H1 (cell line): ENCODE measurements at regions not wholly inside any gene's neighbourhood (a gene's known extent, or its start where the extent isn't known, plus 50 kb on each side); places are given as distances from the start of the nearest gene placed in this dataset.

Experiments
- BACH1 ChIP-seq: IDR thresholded peaks from 2 replicates; pipeline ENCODE4 v1.6.1; 2012; ENCODE audit warnings: low read length, improper control_type of control experiment
- CHD1 ChIP-seq: IDR thresholded peaks from 2 replicates; pipeline ENCODE4 v1.6.1; 2012; ENCODE audit warnings: low read depth, low read length, improper control_type of control experiment
- EZH2 ChIP-seq: fragments of 200-600 bp; sonication (generic); IDR thresholded peaks from 2 replicates; pipeline ENCODE4 v1.7.1; 2012; ENCODE audit warnings: low read depth, mild to moderate bottlenecking, moderate library complexity, low read length, inconsistent platforms; ENCODE audit not compliant: severe bottlenecking
- KDM1A ChIP-seq: fragments of 200-600, 300-600 bp; sonication (generic); IDR thresholded peaks from 2 replicates; pipeline ENCODE4 v1.7.1; 2016; ENCODE audit warnings: mild to moderate bottlenecking, low read length, borderline replicate concordance
- SIRT6 ChIP-seq: IDR thresholded peaks from one replicate; pipeline ENCODE4 v1.7.1; 2012; ENCODE audit warnings: low read length, inconsistent platforms
- SP1 ChIP-seq: IDR thresholded peaks from 2 replicates; pipeline ENCODE4 v1.6.1; 2011; ENCODE audit warnings: low read depth, low read length
- SP4 ChIP-seq: IDR thresholded peaks from 2 replicates; pipeline ENCODE4 v1.6.1; 2012; ENCODE audit warnings: low read length, inconsistent platforms
- TCF12 ChIP-seq: IDR thresholded peaks from 2 replicates; pipeline ENCODE4 v1.6.1; 2011; ENCODE audit warnings: low read depth, mild to moderate bottlenecking, low read length
- TF ChIP-seq, protein P1 (sequence below): fragments of 300-600 bp; sonication (generic); IDR thresholded peaks from 2 replicates; pipeline ENCODE4 v1.7.1; 2012; ENCODE audit warnings: low read length, moderate library complexity, mild to moderate bottlenecking, inconsistent platforms; ENCODE audit not compliant: insufficient replicate concordance
- TF ChIP-seq, protein P2 (sequence below): IDR thresholded peaks from 2 replicates; pipeline ENCODE4 v1.6.1; 2012; ENCODE audit warnings: inconsistent platforms
- TF ChIP-seq, protein P3 (sequence below): IDR thresholded peaks from 2 replicates; pipeline ENCODE4 v1.6.1; 2012; ENCODE audit warnings: inconsistent platforms

DNA sequence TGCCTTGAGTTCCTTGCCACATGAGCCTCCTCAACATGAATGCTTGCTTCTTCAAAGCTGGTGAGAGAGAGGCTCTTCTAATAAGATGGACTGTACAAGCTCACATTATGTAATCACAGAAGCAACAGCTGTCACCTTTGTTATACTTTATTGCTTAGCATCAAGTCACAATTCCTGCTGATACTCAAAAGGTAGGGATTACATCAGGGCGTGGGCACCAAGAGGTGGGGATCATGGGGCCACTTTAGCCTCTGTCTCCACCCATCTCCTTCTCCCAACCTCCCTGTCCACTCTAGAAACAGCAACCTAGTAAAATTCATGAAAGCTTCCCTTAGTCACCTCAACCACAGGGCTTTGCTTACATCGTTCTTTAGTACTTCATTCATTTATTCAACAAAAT is 95.9 kb downstream of the FAM43A start (continued):
- TF ChIP-seq, protein P1, sequence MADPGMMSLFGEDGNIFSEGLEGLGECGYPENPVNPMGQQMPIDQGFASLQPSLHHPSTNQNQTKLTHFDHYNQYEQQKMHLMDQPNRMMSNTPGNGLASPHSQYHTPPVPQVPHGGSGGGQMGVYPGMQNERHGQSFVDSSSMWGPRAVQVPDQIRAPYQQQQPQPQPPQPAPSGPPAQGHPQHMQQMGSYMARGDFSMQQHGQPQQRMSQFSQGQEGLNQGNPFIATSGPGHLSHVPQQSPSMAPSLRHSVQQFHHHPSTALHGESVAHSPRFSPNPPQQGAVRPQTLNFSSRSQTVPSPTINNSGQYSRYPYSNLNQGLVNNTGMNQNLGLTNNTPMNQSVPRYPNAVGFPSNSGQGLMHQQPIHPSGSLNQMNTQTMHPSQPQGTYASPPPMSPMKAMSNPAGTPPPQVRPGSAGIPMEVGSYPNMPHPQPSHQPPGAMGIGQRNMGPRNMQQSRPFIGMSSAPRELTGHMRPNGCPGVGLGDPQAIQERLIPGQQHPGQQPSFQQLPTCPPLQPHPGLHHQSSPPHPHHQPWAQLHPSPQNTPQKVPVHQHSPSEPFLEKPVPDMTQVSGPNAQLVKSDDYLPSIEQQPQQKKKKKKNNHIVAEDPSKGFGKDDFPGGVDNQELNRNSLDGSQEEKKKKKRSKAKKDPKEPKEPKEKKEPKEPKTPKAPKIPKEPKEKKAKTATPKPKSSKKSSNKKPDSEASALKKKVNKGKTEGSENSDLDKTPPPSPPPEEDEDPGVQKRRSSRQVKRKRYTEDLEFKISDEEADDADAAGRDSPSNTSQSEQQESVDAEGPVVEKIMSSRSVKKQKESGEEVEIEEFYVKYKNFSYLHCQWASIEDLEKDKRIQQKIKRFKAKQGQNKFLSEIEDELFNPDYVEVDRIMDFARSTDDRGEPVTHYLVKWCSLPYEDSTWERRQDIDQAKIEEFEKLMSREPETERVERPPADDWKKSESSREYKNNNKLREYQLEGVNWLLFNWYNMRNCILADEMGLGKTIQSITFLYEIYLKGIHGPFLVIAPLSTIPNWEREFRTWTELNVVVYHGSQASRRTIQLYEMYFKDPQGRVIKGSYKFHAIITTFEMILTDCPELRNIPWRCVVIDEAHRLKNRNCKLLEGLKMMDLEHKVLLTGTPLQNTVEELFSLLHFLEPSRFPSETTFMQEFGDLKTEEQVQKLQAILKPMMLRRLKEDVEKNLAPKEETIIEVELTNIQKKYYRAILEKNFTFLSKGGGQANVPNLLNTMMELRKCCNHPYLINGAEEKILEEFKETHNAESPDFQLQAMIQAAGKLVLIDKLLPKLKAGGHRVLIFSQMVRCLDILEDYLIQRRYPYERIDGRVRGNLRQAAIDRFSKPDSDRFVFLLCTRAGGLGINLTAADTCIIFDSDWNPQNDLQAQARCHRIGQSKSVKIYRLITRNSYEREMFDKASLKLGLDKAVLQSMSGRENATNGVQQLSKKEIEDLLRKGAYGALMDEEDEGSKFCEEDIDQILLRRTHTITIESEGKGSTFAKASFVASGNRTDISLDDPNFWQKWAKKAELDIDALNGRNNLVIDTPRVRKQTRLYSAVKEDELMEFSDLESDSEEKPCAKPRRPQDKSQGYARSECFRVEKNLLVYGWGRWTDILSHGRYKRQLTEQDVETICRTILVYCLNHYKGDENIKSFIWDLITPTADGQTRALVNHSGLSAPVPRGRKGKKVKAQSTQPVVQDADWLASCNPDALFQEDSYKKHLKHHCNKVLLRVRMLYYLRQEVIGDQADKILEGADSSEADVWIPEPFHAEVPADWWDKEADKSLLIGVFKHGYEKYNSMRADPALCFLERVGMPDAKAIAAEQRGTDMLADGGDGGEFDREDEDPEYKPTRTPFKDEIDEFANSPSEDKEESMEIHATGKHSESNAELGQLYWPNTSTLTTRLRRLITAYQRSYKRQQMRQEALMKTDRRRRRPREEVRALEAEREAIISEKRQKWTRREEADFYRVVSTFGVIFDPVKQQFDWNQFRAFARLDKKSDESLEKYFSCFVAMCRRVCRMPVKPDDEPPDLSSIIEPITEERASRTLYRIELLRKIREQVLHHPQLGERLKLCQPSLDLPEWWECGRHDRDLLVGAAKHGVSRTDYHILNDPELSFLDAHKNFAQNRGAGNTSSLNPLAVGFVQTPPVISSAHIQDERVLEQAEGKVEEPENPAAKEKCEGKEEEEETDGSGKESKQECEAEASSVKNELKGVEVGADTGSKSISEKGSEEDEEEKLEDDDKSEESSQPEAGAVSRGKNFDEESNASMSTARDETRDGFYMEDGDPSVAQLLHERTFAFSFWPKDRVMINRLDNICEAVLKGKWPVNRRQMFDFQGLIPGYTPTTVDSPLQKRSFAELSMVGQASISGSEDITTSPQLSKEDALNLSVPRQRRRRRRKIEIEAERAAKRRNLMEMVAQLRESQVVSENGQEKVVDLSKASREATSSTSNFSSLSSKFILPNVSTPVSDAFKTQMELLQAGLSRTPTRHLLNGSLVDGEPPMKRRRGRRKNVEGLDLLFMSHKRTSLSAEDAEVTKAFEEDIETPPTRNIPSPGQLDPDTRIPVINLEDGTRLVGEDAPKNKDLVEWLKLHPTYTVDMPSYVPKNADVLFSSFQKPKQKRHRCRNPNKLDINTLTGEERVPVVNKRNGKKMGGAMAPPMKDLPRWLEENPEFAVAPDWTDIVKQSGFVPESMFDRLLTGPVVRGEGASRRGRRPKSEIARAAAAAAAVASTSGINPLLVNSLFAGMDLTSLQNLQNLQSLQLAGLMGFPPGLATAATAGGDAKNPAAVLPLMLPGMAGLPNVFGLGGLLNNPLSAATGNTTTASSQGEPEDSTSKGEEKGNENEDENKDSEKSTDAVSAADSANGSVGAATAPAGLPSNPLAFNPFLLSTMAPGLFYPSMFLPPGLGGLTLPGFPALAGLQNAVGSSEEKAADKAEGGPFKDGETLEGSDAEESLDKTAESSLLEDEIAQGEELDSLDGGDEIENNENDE, result no peak
- TF ChIP-seq TCF12 (no peak), BACH1 (no peak), KDM1A (no peak), EZH2 (no peak), SP1 (no peak), SIRT6 (no peak), CHD1 (no peak), SP4 (no peak)
- TF ChIP-seq, protein P2, sequence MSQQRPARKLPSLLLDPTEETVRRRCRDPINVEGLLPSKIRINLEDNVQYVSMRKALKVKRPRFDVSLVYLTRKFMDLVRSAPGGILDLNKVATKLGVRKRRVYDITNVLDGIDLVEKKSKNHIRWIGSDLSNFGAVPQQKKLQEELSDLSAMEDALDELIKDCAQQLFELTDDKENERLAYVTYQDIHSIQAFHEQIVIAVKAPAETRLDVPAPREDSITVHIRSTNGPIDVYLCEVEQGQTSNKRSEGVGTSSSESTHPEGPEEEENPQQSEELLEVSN, result no peak
- TF ChIP-seq, protein P3, sequence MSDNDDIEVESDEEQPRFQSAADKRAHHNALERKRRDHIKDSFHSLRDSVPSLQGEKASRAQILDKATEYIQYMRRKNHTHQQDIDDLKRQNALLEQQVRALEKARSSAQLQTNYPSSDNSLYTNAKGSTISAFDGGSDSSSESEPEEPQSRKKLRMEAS, result no peak
